Parathyroid adenoma (tissue), 2 donors: ENCODE measurements at regions not wholly inside any gene's neighbourhood (a gene's known extent, or its start where the extent isn't known, plus 50 kb on each side); places are given as distances from the start of the nearest gene placed in this dataset.

Source experiments
- H2AFZ ChIP-seq: fragments of 300-600 bp; sonication (generic); one replicate; pipeline ENCODE4 v1.7.0; 2017; ENCODE audit warnings: antibody characterized with exemption, mild to moderate bottlenecking
- H3K27ac ChIP-seq: fragments of 300-600 bp; sonication (generic); one replicate; pipeline ENCODE4 v1.7.0; 2017
- H3K27me3 ChIP-seq: fragments of 300-600 bp; sonication (generic); one replicate; pipeline ENCODE4 v1.7.0; 2017; ENCODE audit warnings: low read length; ENCODE audit not compliant: control insufficient read depth, insufficient read depth
- H3K36me3 ChIP-seq: fragments of 300-600 bp; sonication (generic); one replicate; pipeline ENCODE4 v1.7.0; 2017; ENCODE audit warnings: low read length; ENCODE audit not compliant: control insufficient read depth, insufficient read depth
- H3K4me1 ChIP-seq: fragments of 300-600 bp; sonication (generic); one replicate; pipeline ENCODE4 v1.7.0; 2017; ENCODE audit warnings: control low read depth
- H3K4me2 ChIP-seq: fragments of 300-600 bp; sonication (generic); one replicate; pipeline ENCODE4 v1.7.0; 2017; ENCODE audit warnings: low read length
- H3K4me3 ChIP-seq: fragments of 300-600 bp; sonication (generic); one replicate; pipeline ENCODE4 v1.7.0; 2017; ENCODE audit warnings: low read depth, low read length
- H3K79me2 ChIP-seq: fragments of 300-600 bp; sonication (generic); one replicate; pipeline ENCODE4 v1.7.0; 2017; ENCODE audit warnings: control low read depth
- H3K9ac ChIP-seq: fragments of 300-600 bp; sonication (generic); one replicate; pipeline ENCODE4 v1.7.0; 2017; ENCODE audit warnings: mild to moderate bottlenecking
- H3K9me3 ChIP-seq: fragments of 300-600 bp; sonication (generic); one replicate; pipeline ENCODE4 v1.7.0; 2017; ENCODE audit warnings: low read length; ENCODE audit not compliant: control insufficient read depth
- TF ChIP-seq, protein P1 (sequence below): fragments of 300-600 bp; sonication (generic); IDR thresholded peaks from one replicate; pipeline ENCODE4 v1.7.0; 2017; ENCODE audit warnings: antibody characterized with exemption, mild to moderate bottlenecking
- donor health status: primary hyperparathyroidism.

DNA sequence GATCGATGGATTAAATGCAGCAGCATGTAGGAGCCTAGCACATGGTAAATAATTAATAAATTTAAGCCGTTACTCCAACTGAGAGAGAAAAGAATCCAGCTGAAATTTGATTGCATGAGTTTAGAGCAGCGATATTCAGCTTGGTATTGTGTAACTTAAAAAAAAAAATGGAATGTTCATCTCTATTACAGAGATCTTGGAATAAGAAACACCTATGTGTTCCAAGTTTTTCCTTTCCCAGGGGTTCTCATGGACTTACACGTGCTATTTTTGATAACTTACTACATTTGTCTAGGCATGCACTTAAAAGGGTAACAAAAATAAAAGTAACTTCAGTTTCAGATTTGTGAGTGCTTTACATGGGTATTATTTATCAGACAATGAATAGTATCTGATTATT, 122.8 kb downstream of the RASSF9 start:
- H3K9ac ChIP-seq = no peak overlapping the region
- H3K9me3 ChIP-seq = no peaks in the 10 kb centered on the region
- peaks cover 4% of the 10 kb centered on the region for H3K4me1 ChIP-seq
- no peak overlapping the region for H3K27ac ChIP-seq
- no peaks in the 10 kb centered on the region for H3K79me2 ChIP-seq
- no peak overlapping the region for H3K4me2 ChIP-seq
- TF ChIP-seq, protein P1, sequence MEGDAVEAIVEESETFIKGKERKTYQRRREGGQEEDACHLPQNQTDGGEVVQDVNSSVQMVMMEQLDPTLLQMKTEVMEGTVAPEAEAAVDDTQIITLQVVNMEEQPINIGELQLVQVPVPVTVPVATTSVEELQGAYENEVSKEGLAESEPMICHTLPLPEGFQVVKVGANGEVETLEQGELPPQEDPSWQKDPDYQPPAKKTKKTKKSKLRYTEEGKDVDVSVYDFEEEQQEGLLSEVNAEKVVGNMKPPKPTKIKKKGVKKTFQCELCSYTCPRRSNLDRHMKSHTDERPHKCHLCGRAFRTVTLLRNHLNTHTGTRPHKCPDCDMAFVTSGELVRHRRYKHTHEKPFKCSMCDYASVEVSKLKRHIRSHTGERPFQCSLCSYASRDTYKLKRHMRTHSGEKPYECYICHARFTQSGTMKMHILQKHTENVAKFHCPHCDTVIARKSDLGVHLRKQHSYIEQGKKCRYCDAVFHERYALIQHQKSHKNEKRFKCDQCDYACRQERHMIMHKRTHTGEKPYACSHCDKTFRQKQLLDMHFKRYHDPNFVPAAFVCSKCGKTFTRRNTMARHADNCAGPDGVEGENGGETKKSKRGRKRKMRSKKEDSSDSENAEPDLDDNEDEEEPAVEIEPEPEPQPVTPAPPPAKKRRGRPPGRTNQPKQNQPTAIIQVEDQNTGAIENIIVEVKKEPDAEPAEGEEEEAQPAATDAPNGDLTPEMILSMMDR = no peak
- no peaks in the 10 kb centered on the region for H3K36me3 ChIP-seq
- no peak overlapping the region for H2AFZ ChIP-seq
- no peak overlapping the region for H3K4me3 ChIP-seq
- no peaks in the 10 kb centered on the region for H3K27me3 ChIP-seq

DNA sequence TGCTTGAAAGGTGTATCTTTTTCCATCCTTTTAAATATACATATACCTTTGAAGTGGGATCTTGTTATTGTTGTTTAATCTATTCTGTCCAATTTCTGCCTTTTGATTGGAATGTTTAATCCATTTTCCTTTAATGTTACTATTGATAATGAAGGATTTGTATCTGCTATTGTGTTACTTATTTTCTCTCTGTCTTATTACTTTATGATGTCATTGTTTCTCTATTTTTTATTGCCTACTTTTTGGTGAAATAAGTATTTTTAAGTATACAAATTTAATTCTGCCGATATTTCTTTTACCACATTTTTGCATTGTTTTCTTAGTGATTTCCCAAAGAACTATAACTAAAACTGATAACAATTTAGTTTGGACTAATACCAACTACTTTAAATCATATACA, 121.8 kb downstream of the RASSF9 start:
- Histone ChIP-seq H3K4me1 (peaks cover 4% of the 10 kb centered on the region), H3K36me3 (no peaks in the 10 kb centered on the region), H3K9ac (no peak overlapping the region), H3K79me2 (no peaks in the 10 kb centered on the region), H3K4me2 (no peak overlapping the region), H3K4me3 (no peak overlapping the region), H3K27ac (no peak overlapping the region), H3K9me3 (no peaks in the 10 kb centered on the region), H2AFZ (no peak overlapping the region), H3K27me3 (no peaks in the 10 kb centered on the region)
- TF ChIP-seq, protein P1 = no peak

DNA sequence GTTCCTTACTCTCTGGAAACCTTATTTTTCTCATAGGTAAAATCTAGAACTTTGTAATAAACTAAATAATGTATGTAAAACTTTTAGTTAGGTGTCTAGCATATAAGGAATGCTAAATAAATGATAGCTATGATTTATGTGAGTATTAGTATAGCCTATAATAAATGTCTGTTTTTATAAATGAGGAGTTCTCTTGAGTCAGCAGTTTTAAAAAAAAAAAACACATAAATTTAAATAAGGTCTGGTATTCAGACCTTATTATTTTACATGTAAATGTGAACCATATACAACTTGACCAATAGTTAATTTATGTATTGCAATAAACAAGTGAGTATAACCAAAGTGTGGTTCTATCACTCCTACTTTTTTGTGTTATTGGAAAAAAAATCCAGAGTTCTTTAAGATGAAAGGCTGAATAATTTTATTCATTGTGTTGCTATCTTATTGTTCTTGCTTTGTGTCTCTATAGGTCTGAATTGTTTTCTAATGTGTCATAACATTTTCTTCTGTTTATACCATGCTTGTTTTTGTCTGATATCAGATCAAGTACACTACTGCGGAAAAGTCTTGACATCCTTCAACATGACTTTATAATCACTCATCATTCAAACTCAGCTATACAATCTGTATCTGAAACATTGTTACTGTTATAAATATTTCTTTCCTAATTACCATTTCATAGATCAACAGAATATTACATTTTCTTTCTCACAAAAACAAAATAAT, 115.7 kb downstream of the RASSF9 start:
- H3K27me3 ChIP-seq = no peaks in the 10 kb centered on the region
- no peak overlapping the region for H3K4me2 ChIP-seq
- H3K4me1 ChIP-seq = peaks cover 15% of the 10 kb centered on the region
- TF ChIP-seq, protein P1 = no peak
- no peak overlapping the region for H3K9ac ChIP-seq
- no peak overlapping the region for H3K27ac ChIP-seq
- no peaks in the 10 kb centered on the region for H3K79me2 ChIP-seq
- no peaks in the 10 kb centered on the region for H3K9me3 ChIP-seq
- H2AFZ ChIP-seq = no peak overlapping the region
- no peak overlapping the region for H3K4me3 ChIP-seq
- no peaks in the 10 kb centered on the region for H3K36me3 ChIP-seq

DNA sequence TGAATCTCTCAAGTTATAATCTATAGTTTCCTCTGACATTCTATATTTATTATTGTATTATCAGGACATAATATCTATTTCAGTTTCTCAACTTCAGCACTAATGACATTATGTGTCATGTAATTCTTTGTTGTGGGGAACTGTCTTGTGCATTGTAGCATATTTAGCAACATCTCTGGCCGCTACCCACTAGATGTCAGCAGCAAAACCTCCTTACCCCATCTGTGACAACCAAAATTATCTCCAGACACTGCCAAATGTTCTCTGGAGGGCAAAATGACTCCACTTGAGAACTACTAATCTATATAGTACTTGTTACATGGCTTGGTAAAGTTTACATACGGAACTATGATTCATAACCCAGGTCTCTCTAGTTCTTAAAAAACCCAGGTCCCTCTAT, 110.2 kb downstream of the RASSF9 start:
- Histone ChIP-seq H3K9ac (no peak overlapping the region), H3K9me3 (no peaks in the 10 kb centered on the region), H3K36me3 (no peaks in the 10 kb centered on the region), H3K27me3 (no peaks in the 10 kb centered on the region), H3K4me2 (no peak overlapping the region), H3K27ac (no peak overlapping the region), H3K79me2 (no peaks in the 10 kb centered on the region), H2AFZ (no peak overlapping the region), H3K4me3 (no peak overlapping the region), H3K4me1 (peaks cover 12% of the 10 kb centered on the region)
- TF ChIP-seq, protein P1 = no peak

DNA sequence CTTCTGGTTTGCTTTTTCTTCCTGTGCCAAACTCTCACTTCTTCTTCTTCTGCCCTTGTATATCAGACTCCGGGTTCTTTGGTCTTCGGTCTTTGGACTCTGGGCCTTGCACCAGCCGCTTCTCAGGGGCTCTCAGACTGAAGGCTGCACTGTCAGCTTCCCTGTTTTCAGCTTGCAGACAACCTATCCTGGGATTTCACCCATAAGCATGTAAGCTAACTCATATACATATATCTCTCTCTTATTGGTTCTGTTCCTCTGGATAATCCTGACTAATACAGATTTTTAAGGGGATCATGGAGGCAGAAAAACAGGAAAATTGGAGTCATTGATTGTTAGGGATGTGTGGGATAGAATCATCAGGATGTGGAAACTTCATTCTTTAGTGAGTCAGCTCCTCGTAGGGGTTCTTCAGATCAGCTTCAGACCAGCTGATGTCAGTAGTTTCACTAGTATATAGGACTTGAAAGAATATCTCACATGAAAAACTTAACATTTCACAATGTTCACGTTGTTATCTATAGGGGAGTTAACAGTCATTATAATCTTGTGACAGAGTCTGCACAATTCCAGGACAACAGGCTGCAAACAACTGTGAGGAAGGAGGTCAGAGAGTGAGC, 102.9 kb downstream of the RASSF9 start:
- Histone ChIP-seq H3K4me3 (no peak overlapping the region), H3K9me3 (no peaks in the 10 kb centered on the region), H2AFZ (no peak overlapping the region), H3K79me2 (no peaks in the 10 kb centered on the region), H3K4me2 (no peak overlapping the region), H3K9ac (no peak overlapping the region), H3K27me3 (no peaks in the 10 kb centered on the region), H3K27ac (no peak overlapping the region), H3K36me3 (no peaks in the 10 kb centered on the region), H3K4me1 (no peaks in the 10 kb centered on the region)
- TF ChIP-seq, protein P1 = no peak
